ENCODE measurements at regions not wholly inside any gene's neighbourhood (a gene's known extent, or its start where the extent isn't known, plus 50 kb on each side); places are given as distances from the start of the nearest gene placed in this dataset.

GRCh38 chr5:61755726-61756222 lies 423.7 kb downstream of the ZSWIM6 start:
- DNase-seq (ENCODE audit: low spot score) (no peak), ATAC-seq (ENCODE audit: low FRiP score) (no peak)
- TF ChIP-seq, protein P1, sequence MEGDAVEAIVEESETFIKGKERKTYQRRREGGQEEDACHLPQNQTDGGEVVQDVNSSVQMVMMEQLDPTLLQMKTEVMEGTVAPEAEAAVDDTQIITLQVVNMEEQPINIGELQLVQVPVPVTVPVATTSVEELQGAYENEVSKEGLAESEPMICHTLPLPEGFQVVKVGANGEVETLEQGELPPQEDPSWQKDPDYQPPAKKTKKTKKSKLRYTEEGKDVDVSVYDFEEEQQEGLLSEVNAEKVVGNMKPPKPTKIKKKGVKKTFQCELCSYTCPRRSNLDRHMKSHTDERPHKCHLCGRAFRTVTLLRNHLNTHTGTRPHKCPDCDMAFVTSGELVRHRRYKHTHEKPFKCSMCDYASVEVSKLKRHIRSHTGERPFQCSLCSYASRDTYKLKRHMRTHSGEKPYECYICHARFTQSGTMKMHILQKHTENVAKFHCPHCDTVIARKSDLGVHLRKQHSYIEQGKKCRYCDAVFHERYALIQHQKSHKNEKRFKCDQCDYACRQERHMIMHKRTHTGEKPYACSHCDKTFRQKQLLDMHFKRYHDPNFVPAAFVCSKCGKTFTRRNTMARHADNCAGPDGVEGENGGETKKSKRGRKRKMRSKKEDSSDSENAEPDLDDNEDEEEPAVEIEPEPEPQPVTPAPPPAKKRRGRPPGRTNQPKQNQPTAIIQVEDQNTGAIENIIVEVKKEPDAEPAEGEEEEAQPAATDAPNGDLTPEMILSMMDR (IDR thresholded peaks at IDR 0.05), result no peak

GRCh38 chr5:61758711-61759110 lies 426.7 kb downstream of the ZSWIM6 start:
- DNase-seq (ENCODE audit: low spot score) (no peak), ATAC-seq (ENCODE audit: low FRiP score) (no peak)
- TF ChIP-seq, protein P1 (IDR thresholded peaks at IDR 0.05), result no peak

DNA sequence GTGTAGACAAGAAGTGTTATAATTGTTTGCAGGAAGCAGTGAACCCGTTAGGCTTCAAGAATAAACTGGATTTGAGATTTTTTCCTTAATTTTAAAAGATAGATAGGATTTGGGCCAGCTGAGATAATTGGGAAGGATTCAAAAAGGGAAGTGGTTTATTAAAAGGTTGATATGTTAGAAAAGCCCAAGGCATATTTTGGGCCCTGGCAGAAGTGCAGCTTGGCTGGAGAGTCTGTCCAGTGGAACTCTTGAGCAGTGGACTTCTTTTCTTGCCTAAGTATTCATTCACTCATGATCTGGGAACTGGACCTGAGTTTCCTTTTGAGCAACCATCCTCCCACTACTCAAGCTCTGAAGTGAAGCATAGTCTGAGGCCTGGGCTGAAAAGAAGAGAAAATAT lies 433.4 kb downstream of the ZSWIM6 start:
- DNase-seq (ENCODE audit: low spot score) (no peak), ATAC-seq (ENCODE audit: low FRiP score) (no peak)
- TF ChIP-seq, protein P1 (IDR thresholded peaks at IDR 0.05), result no peak

DNA sequence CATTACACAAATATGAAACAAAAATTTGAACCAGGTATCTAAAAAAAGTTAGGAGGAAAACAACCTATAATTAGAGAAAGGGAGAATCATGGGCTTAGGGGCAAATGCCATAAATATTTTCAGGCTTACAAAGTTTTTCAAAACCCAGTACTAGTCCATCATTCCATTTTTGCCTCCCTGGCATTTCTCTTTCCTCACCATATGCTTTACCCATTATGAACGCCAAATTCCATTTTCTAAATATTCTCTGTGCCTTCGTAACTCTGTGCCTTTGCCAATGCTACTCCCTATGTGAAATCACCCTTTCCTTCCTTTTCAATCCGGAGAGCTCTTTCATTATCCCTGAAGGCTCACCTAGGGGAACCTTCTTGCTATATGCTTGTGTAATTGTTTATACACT lies 434.1 kb downstream of the ZSWIM6 start:
- TF ChIP-seq, protein P1 (IDR thresholded peaks at IDR 0.05), result no peak
- DNase-seq (ENCODE audit: low spot score) (no peak), ATAC-seq (ENCODE audit: low FRiP score) (no peak)

GRCh38 chr5:61767231-61768080 lies 435.4 kb downstream of the ZSWIM6 start:
- DNase-seq (ENCODE audit: low spot score) (no peak), ATAC-seq (ENCODE audit: low FRiP score) (no peak)
- TF ChIP-seq, protein P1 (IDR thresholded peaks at IDR 0.05), result no peak

DNA sequence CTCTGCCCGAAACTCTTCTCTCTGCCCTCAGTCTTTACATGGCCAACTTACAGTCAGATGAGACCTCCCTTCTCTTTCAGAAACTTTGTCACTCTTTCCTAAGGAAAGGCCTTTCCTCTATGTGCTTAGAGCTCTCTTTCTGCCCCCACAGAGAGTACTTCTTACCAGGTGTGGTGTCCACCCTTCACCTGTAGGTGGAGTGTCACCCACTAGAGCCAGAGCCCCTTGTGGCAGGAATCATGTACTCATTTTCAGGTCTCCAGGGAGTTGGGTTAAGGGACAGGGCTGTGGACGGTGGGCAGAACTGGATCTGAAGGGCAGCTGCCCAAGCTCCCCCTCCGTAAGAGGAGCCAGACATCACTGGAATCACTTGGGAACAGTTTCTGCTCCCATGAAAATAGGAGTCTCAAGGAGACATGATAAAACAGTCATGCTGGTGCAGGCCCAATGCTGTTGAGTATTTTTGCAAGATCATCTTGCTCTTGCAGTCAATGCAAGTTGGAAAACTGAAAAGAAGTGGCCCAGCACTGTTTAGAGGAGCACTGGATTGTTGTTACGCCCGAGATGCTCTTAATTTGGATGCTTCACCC lies 436.7 kb downstream of the ZSWIM6 start:
- TF ChIP-seq, protein P1 (IDR thresholded peaks at IDR 0.05), result no peak
- no peak for ATAC-seq (ENCODE audit: low FRiP score)
- no peak for DNase-seq (ENCODE audit: low spot score)
